Calu3 (cell line): ENCODE measurements at regions not wholly inside any gene's neighbourhood (a gene's known extent, or its start where the extent isn't known, plus 50 kb on each side); places are given as distances from the start of the nearest gene placed in this dataset.

Experiments
- BruUV-seq: library from RNA; stranded (reverse); fragments of 400-500 nt; replicated peaks from 2 replicates; lab custom pipeline; 2021; lab: Mats Ljungman, UMichigan
- CTCF ChIA-PET: fragments of 300-600 bp; sonication (Branson Sonifier 250); formaldehyde crosslinking; loops from one replicate; lab custom pipeline; 2022; ENCODE audit warnings: antibody characterized with exemption; lab: Charles Lee
- DNase-seq: peaks from one replicate; pipeline ENCODE4 v3.0.0; 2022
- H3K27ac Mint-ChIP-seq: one replicate; pipeline ENCODE4 v1.8.0; 2022; ENCODE audit warnings: mixed read lengths; ENCODE audit not compliant: unreplicated experiment
- H3K27me3 Mint-ChIP-seq: one replicate; pipeline ENCODE4 v1.8.0; 2022; ENCODE audit warnings: mixed read lengths; ENCODE audit not compliant: unreplicated experiment
- H3K36me3 Mint-ChIP-seq: one replicate; pipeline ENCODE4 v1.8.0; 2022; ENCODE audit warnings: mild to moderate bottlenecking, moderate library complexity, mixed read lengths; ENCODE audit not compliant: insufficient read depth, unreplicated experiment
- H3K4me1 Mint-ChIP-seq: one replicate; pipeline ENCODE4 v1.8.0; 2022; ENCODE audit warnings: mild to moderate bottlenecking, low read depth, mixed read lengths; ENCODE audit not compliant: unreplicated experiment
- H3K4me3 Mint-ChIP-seq: one replicate; pipeline ENCODE4 v1.8.0; 2022; ENCODE audit warnings: mild to moderate bottlenecking, low read depth, moderate library complexity, mixed read lengths; ENCODE audit not compliant: unreplicated experiment
- H3K9me3 Mint-ChIP-seq: one replicate; pipeline ENCODE4 v1.8.0; 2022; ENCODE audit warnings: low read depth, mixed read lengths; ENCODE audit not compliant: unreplicated experiment
- CTCF ChIP-seq: fragments of 200-600 bp; IDR thresholded peaks from one replicate; pipeline ENCODE4 v1.8.0; 2022; ENCODE audit warnings: antibody characterized with exemption; ENCODE audit not compliant: unreplicated experiment
- intact Hi-C: fragments of 100-400 bp; cut with micrococcal nuclease; formaldehyde crosslinking; loops from one replicate; pipeline ENCODE4 v1.10.0; 2022; ENCODE audit not compliant: unreplicated experiment

GRCh38 chr22:47484960-47485569 is 722.6 kb downstream of the TBC1D22A start:
- no peak for DNase-seq
- Mint-ChIP-seq H3K9me3 (peaks cover 4% of the 10 kb centered on the region), H3K27ac (no peak overlapping the region), H3K4me1 (peaks cover 8% of the 10 kb centered on the region), H3K27me3 (peaks cover 27% of the 10 kb centered on the region), H3K4me3 (peak overlapping the region; percentile 44), H3K36me3 (no peaks in the 10 kb centered on the region)
- CTCF ChIA-PET: interaction anchor here (0.7 kb wide), 1 partner anchor 332 kb away, joined by 4 read pairs; no protein-coding TSS in a partner anchor
- BruUV-seq: no TSS peak
- intact Hi-C loops: no loop called here
- TF ChIP-seq CTCF: no peak

- no peak for TF ChIP-seq CTCF
- Mint-ChIP-seq H3K4me1 (no peaks in the 10 kb centered on the region), H3K4me3 (no peak overlapping the region), H3K27ac (no peak overlapping the region), H3K36me3 (no peaks in the 10 kb centered on the region), H3K27me3 (no peaks in the 10 kb centered on the region), H3K9me3 (peaks cover 5% of the 10 kb centered on the region)
- no TSS peak for BruUV-seq
- no peak for DNase-seq
- intact Hi-C loops: loop anchor here (10.0 kb wide), 1 partner anchor 231 kb away; no protein-coding TSS in a partner anchor
- CTCF ChIA-PET: no interaction called here
Measured at GRCh38 chr22:47476231-47476630, 713.8 kb downstream of the TBC1D22A start.

GRCh38 chr22:47474895-47475294 is 712.4 kb downstream of the TBC1D22A start:
- Mint-ChIP-seq H3K27ac (no peak overlapping the region), H3K36me3 (no peaks in the 10 kb centered on the region), H3K4me1 (no peaks in the 10 kb centered on the region), H3K9me3 (peaks cover 3% of the 10 kb centered on the region), H3K4me3 (no peak overlapping the region), H3K27me3 (no peaks in the 10 kb centered on the region)
- intact Hi-C loops: loop anchor here (10.0 kb wide), 1 partner anchor 230 kb away; no protein-coding TSS in a partner anchor
- CTCF ChIA-PET: no interaction called here
- no peak for TF ChIP-seq CTCF
- DNase-seq: no peak
- no TSS peak for BruUV-seq

GRCh38 chr22:47474464-47474863 is 712.0 kb downstream of the TBC1D22A start:
- no peak for DNase-seq
- H3K27ac Mint-ChIP-seq: no peak overlapping the region
- CTCF ChIA-PET: no interaction called here
- H3K4me1 Mint-ChIP-seq: no peaks in the 10 kb centered on the region
- no peak for TF ChIP-seq CTCF
- H3K9me3 Mint-ChIP-seq: peaks cover 3% of the 10 kb centered on the region
- intact Hi-C loops: loop anchor here (10.0 kb wide), 1 partner anchor 230 kb away; no protein-coding TSS in a partner anchor
- H3K27me3 Mint-ChIP-seq: no peaks in the 10 kb centered on the region
- H3K36me3 Mint-ChIP-seq: no peaks in the 10 kb centered on the region
- no peak overlapping the region for H3K4me3 Mint-ChIP-seq
- BruUV-seq: no TSS peak
